ENCODE measurements at regions not wholly inside any gene's neighbourhood (a gene's known extent, or its start where the extent isn't known, plus 50 kb on each side); places are given as distances from the start of the nearest gene placed in this dataset.
A peak's percentile ranks its signal among the peaks of the same experiment; 100 is the strongest.

GRCh38 chr6:41420186-41420585 lies 84.8 kb downstream of the NCR2 start:
- Histone ChIP-seq H2AFZ (ENCODE audit: low read length) (no peak overlapping the region), H2BK5ac (ENCODE audit: low read length) (no peak overlapping the region), H3K36me3 (replicated peaks in 1 of 2; ENCODE audit: control insufficient read depth in 2 of 2, insufficient read depth in 2 of 2, low read length in 2 of 2) (no peaks in the 10 kb centered on the region), H2BK120ac (ENCODE audit: low read depth, low read length) (no peak overlapping the region), H3K9me3 (replicated peaks in 1 of 2; ENCODE audit: control insufficient read depth in 2 of 2, insufficient read depth in 1 of 2, low read depth in 1 of 2, low read length in 2 of 2) (peaks cover 0 to 5% of the 10 kb centered on the region in 2 donors), H2AK5ac (ENCODE audit: low read depth, low read length) (no peak overlapping the region), H3K4me1 (ENCODE audit: control insufficient read depth in 2 of 2, insufficient read depth in 1 of 2, low read depth in 1 of 2, low read length in 2 of 2) (peaks cover 0 to 1% of the 10 kb centered on the region in 2 donors), H3K27me3 (ENCODE audit: control insufficient read depth in 3 of 3, insufficient read depth in 3 of 3, low read depth in 1 of 3, low read length in 3 of 3) (peaks cover 3 to 90% (median 36%) of the 10 kb centered on the region in 3 experiments), H3K9ac (ENCODE audit: low read depth, low read length, poor library complexity) (no peak overlapping the region), H3K18ac (ENCODE audit: low read length) (peak overlapping the region; percentile 78), H3K4me2 (ENCODE audit: insufficient read depth, low read length, poor library complexity, severe bottlenecking) (no peak overlapping the region), H4K8ac (ENCODE audit: low read depth, low read length) (no peak overlapping the region), H3K4ac (ENCODE audit: low read length) (no peak overlapping the region), H3K27ac (replicated peaks; ENCODE audit: low read length) (no peak overlapping the region), H3K79me1 (ENCODE audit: low read depth, low read length) (no peaks in the 10 kb centered on the region), H3K4me3 (ENCODE audit: low read length in 2 of 2) (no peak overlapping the region), H3K23ac (ENCODE audit: low read depth, low read length, poor library complexity) (no peak overlapping the region), H2BK12ac (ENCODE audit: low read length) (no peak overlapping the region), H3K14ac (ENCODE audit: low read length) (no peak overlapping the region), H4K91ac (ENCODE audit: low read depth, low read length, poor library complexity) (no peak overlapping the region), H2BK15ac (ENCODE audit: low read length) (no peak overlapping the region)
- no peak for DNase-seq (ENCODE audit: low spot score)
- no CpG with 5 or more reads among the region's 4 CpGs for WGBS, 2 donors (ENCODE audit: extremely low coverage in 2 of 2, insufficient read length in 2 of 2, insufficient replicate concordance in 1 of 2)

DNA sequence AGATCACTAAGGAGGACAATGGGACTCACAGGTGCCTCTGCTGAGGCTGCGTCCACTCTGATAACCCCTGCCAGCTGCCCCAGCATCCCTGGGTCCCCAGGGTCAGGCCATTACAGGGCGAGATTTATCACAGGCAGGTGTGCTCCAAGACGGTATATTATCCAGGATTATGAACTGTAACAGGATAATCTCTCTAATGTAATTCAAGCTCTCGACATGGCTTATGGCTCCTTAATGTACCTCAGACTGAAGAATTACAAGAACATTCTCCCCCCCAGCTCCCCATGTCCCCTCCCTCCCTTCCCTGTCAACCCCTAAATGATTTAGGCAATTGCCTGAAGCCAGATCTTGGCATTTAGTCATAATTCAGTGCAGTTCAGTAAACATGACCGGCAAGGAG lies 86.8 kb downstream of the NCR2 start:
- H2AFZ ChIP-seq (ENCODE audit: low read length), result no peak overlapping the region
- no peak overlapping the region for H3K9ac ChIP-seq (ENCODE audit: low read depth, low read length, poor library complexity)
- H3K36me3 ChIP-seq (replicated peaks in 1 of 2; ENCODE audit: control insufficient read depth in 2 of 2, insufficient read depth in 2 of 2, low read length in 2 of 2), result no peaks in the 10 kb centered on the region
- no peak overlapping the region for H2BK120ac ChIP-seq (ENCODE audit: low read depth, low read length)
- H2BK5ac ChIP-seq (ENCODE audit: low read length), result no peak overlapping the region
- H3K27me3 ChIP-seq (ENCODE audit: control insufficient read depth in 3 of 3, insufficient read depth in 3 of 3, low read depth in 1 of 3, low read length in 3 of 3), result peaks cover 5 to 90% (median 36%) of the 10 kb centered on the region in 3 experiments
- no peak overlapping the region for H2BK12ac ChIP-seq (ENCODE audit: low read length)
- peaks cover 0 to 9% of the 10 kb centered on the region in 2 donors for H3K4me1 ChIP-seq (ENCODE audit: control insufficient read depth in 2 of 2, insufficient read depth in 1 of 2, low read depth in 1 of 2, low read length in 2 of 2)
- no peak overlapping the region for H3K14ac ChIP-seq (ENCODE audit: low read length)
- H3K18ac ChIP-seq (ENCODE audit: low read length), result no peak overlapping the region
- peak overlapping the region; percentile 20 for H2AK5ac ChIP-seq (ENCODE audit: low read depth, low read length)
- no peak overlapping the region for H3K23ac ChIP-seq (ENCODE audit: low read depth, low read length, poor library complexity)
- DNase-seq (ENCODE audit: low spot score), result no peak
- H3K4ac ChIP-seq (ENCODE audit: low read length), result no peak overlapping the region
- no peak overlapping the region for H3K4me2 ChIP-seq (ENCODE audit: insufficient read depth, low read length, poor library complexity, severe bottlenecking)
- WGBS, 2 donors (ENCODE audit: extremely low coverage in 2 of 2, insufficient read length in 2 of 2, insufficient replicate concordance in 1 of 2), result no CpG with 5 or more reads among the region's 5 CpGs
- no peak overlapping the region for H3K4me3 ChIP-seq (ENCODE audit: low read length in 2 of 2)
- no peaks in the 10 kb centered on the region for H3K79me1 ChIP-seq (ENCODE audit: low read depth, low read length)
- H4K8ac ChIP-seq (ENCODE audit: low read depth, low read length), result no peak overlapping the region
- H3K9me3 ChIP-seq (replicated peaks in 1 of 2; ENCODE audit: control insufficient read depth in 2 of 2, insufficient read depth in 1 of 2, low read depth in 1 of 2, low read length in 2 of 2), result peaks cover 0 to 7% of the 10 kb centered on the region in 2 donors
- no peak overlapping the region for H3K27ac ChIP-seq (replicated peaks; ENCODE audit: low read length)
- H4K91ac ChIP-seq (ENCODE audit: low read depth, low read length, poor library complexity), result no peak overlapping the region
- no peak overlapping the region for H2BK15ac ChIP-seq (ENCODE audit: low read length)

DNA sequence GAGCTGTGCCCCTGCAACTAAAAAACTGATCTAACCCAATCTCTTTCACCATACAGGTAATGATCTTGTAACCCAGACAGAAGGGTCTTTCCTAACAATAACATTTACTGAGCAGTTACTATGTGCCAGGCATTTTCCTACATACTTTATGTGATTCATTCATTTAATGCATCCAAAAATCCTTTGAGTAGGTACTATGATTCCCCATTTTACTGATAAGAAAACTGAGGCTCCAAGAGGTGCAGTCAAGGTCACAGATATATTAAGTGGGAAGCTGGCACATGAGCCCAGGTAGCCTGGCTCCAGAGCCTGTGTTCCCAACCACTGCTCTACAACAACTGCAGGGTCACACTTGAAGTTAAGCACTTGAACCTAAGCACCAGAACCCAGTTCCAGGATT lies 87.6 kb downstream of the NCR2 start:
- no peaks in the 10 kb centered on the region for H3K79me1 ChIP-seq (ENCODE audit: low read depth, low read length)
- H3K9me3 ChIP-seq (replicated peaks in 1 of 2; ENCODE audit: control insufficient read depth in 2 of 2, insufficient read depth in 1 of 2, low read depth in 1 of 2, low read length in 2 of 2), result peaks cover 0 to 7% of the 10 kb centered on the region in 2 donors
- H3K27me3 ChIP-seq (ENCODE audit: control insufficient read depth in 3 of 3, insufficient read depth in 3 of 3, low read depth in 1 of 3, low read length in 3 of 3), result peaks cover 5 to 90% (median 38%) of the 10 kb centered on the region in 3 experiments
- no peak overlapping the region for H3K23ac ChIP-seq (ENCODE audit: low read depth, low read length, poor library complexity)
- no peak overlapping the region for H3K4me3 ChIP-seq (ENCODE audit: low read length in 2 of 2)
- no peak overlapping the region for H3K4me2 ChIP-seq (ENCODE audit: insufficient read depth, low read length, poor library complexity, severe bottlenecking)
- DNase-seq (ENCODE audit: low spot score), result no peak
- H2BK15ac ChIP-seq (ENCODE audit: low read length), result no peak overlapping the region
- no peak overlapping the region for H2BK5ac ChIP-seq (ENCODE audit: low read length)
- H3K4ac ChIP-seq (ENCODE audit: low read length), result no peak overlapping the region
- no peak overlapping the region for H3K14ac ChIP-seq (ENCODE audit: low read length)
- H2AK5ac ChIP-seq (ENCODE audit: low read depth, low read length), result no peak overlapping the region
- H4K91ac ChIP-seq (ENCODE audit: low read depth, low read length, poor library complexity), result no peak overlapping the region
- H3K27ac ChIP-seq (replicated peaks; ENCODE audit: low read length), result no peak overlapping the region
- H2AFZ ChIP-seq (ENCODE audit: low read length), result no peak overlapping the region
- H2BK120ac ChIP-seq (ENCODE audit: low read depth, low read length), result no peak overlapping the region
- no peaks in the 10 kb centered on the region for H3K36me3 ChIP-seq (replicated peaks in 1 of 2; ENCODE audit: control insufficient read depth in 2 of 2, insufficient read depth in 2 of 2, low read length in 2 of 2)
- no peak overlapping the region for H3K9ac ChIP-seq (ENCODE audit: low read depth, low read length, poor library complexity)
- H2BK12ac ChIP-seq (ENCODE audit: low read length), result no peak overlapping the region
- H3K18ac ChIP-seq (ENCODE audit: low read length), result no peak overlapping the region
- peaks cover 2 to 10% of the 10 kb centered on the region in 2 donors for H3K4me1 ChIP-seq (ENCODE audit: control insufficient read depth in 2 of 2, insufficient read depth in 1 of 2, low read depth in 1 of 2, low read length in 2 of 2)
- no peak overlapping the region for H4K8ac ChIP-seq (ENCODE audit: low read depth, low read length)

DNA sequence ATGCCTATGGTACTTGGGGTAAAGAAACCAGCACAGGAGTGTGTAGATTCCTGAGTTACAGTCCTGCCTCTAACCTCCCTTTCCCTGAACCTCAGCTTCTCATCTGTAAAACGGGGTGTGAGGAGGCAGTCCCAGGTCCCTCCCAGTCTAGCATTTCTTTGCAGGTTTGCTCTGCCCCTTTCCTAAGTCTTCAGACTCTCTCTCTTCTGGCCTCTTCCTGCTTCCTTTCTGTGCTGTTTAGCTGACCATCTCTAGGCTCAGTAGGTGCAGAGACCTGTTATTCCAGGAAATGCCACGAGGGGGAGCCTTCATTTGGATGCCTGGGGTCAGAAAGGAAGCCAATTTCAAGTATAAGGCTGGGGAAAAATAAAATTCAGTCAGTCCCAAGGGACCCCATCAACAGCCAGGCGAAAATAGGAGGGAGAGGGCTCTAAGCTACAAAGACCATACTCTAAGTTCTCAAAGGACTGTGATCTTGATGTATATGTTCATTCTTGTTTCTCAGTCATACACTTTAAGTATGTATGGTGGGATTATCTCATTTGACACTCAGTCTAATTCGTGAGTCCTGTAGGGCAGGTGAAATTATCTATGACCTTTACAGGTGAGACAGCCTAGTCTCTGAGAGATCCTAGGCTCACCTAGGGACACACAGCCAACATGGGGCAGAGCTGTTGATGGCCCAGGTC lies 89.1 kb downstream of the NCR2 start:
- Histone ChIP-seq H3K18ac (ENCODE audit: low read length) (no peak overlapping the region), H3K23ac (ENCODE audit: low read depth, low read length, poor library complexity) (no peak overlapping the region), H2BK120ac (ENCODE audit: low read depth, low read length) (no peak overlapping the region), H3K4me1 (ENCODE audit: control insufficient read depth in 2 of 2, insufficient read depth in 1 of 2, low read depth in 1 of 2, low read length in 2 of 2) (peaks cover 4 to 18% of the 10 kb centered on the region in 2 donors), H4K91ac (ENCODE audit: low read depth, low read length, poor library complexity) (no peak overlapping the region), H3K4me3 (ENCODE audit: low read length in 2 of 2) (no peak overlapping the region), H3K9ac (ENCODE audit: low read depth, low read length, poor library complexity) (no peak overlapping the region), H3K14ac (ENCODE audit: low read length) (no peak overlapping the region), H2BK15ac (ENCODE audit: low read length) (no peak overlapping the region), H3K79me1 (ENCODE audit: low read depth, low read length) (no peaks in the 10 kb centered on the region), H2AFZ (ENCODE audit: low read length) (peak overlapping the region; percentile 68), H3K9me3 (replicated peaks in 1 of 2; ENCODE audit: control insufficient read depth in 2 of 2, insufficient read depth in 1 of 2, low read depth in 1 of 2, low read length in 2 of 2) (peaks cover 0 to 5% of the 10 kb centered on the region in 2 donors), H3K27me3 (ENCODE audit: control insufficient read depth in 3 of 3, insufficient read depth in 3 of 3, low read depth in 1 of 3, low read length in 3 of 3) (peaks cover 7 to 89% (median 48%) of the 10 kb centered on the region in 3 experiments), H3K36me3 (replicated peaks in 1 of 2; ENCODE audit: control insufficient read depth in 2 of 2, insufficient read depth in 2 of 2, low read length in 2 of 2) (no peaks in the 10 kb centered on the region), H4K8ac (ENCODE audit: low read depth, low read length) (no peak overlapping the region), H3K4ac (ENCODE audit: low read length) (no peak overlapping the region), H2AK5ac (ENCODE audit: low read depth, low read length) (no peak overlapping the region), H2BK5ac (ENCODE audit: low read length) (no peak overlapping the region), H3K27ac (replicated peaks; ENCODE audit: low read length) (no peak overlapping the region), H3K4me2 (ENCODE audit: insufficient read depth, low read length, poor library complexity, severe bottlenecking) (no peak overlapping the region), H2BK12ac (ENCODE audit: low read length) (no peak overlapping the region)
- peak; percentile 86 for DNase-seq (ENCODE audit: low spot score)
- no CpG with 5 or more reads among the region's 4 CpGs for WGBS, 2 donors (ENCODE audit: extremely low coverage in 2 of 2, insufficient read length in 2 of 2, insufficient replicate concordance in 1 of 2)

Data from neuronal stem cell (in vitro differentiated cells).